Cardiac muscle cell (in vitro differentiated cells and primary cell): ENCODE measurements at regions not wholly inside any gene's neighbourhood (a gene's known extent, or its start where the extent isn't known, plus 50 kb on each side); places are given as distances from the start of the nearest gene placed in this dataset.

ENCODE experiments used
- DNase-seq, 2 donors: peaks; one replicate each; pipeline versions ENCODE4 v3.0.0 to v3.0.0-alpha.2; 2010 to 2017; ENCODE audit warnings: low read depth in 1 of 2, low spot score in 1 of 2
- H3K27ac ChIP-seq: fragments of 200-600 bp; sonication (generic); 2 replicates; pipeline ENCODE4 v1.5.1; 2016
- H3K27me3 ChIP-seq: fragments of 200-600 bp; sonication (generic); 2 replicates; pipeline ENCODE4 v1.6.0; 2016; ENCODE audit warnings: control low read depth
- H3K36me3 ChIP-seq: fragments of 200-600 bp; sonication (generic); 2 replicates; pipeline ENCODE4 v1.5.1; 2016; ENCODE audit warnings: control low read depth
- H3K4me1 ChIP-seq: fragments of 200-600 bp; sonication (generic); 2 replicates; pipeline ENCODE4 v1.8.1; 2017; ENCODE audit warnings: low read depth, mild to moderate bottlenecking, mixed run types
- H3K4me3 ChIP-seq: fragments of 200-600 bp; sonication (generic); 2 replicates; pipeline ENCODE4 v1.5.1; 2016; ENCODE audit warnings: mild to moderate bottlenecking
- H3K9me3 ChIP-seq: fragments of 200-600 bp; sonication (generic); 2 replicates; pipeline ENCODE4 v1.5.1; 2017; ENCODE audit warnings: low read depth, mild to moderate bottlenecking, control low read depth
- TF ChIP-seq, protein P1 (sequence below): IDR thresholded peaks from 2 replicates; pipeline ENCODE4 v1.5.1; 2012; ENCODE audit warnings: low read depth, mild to moderate bottlenecking, low read length

DNA sequence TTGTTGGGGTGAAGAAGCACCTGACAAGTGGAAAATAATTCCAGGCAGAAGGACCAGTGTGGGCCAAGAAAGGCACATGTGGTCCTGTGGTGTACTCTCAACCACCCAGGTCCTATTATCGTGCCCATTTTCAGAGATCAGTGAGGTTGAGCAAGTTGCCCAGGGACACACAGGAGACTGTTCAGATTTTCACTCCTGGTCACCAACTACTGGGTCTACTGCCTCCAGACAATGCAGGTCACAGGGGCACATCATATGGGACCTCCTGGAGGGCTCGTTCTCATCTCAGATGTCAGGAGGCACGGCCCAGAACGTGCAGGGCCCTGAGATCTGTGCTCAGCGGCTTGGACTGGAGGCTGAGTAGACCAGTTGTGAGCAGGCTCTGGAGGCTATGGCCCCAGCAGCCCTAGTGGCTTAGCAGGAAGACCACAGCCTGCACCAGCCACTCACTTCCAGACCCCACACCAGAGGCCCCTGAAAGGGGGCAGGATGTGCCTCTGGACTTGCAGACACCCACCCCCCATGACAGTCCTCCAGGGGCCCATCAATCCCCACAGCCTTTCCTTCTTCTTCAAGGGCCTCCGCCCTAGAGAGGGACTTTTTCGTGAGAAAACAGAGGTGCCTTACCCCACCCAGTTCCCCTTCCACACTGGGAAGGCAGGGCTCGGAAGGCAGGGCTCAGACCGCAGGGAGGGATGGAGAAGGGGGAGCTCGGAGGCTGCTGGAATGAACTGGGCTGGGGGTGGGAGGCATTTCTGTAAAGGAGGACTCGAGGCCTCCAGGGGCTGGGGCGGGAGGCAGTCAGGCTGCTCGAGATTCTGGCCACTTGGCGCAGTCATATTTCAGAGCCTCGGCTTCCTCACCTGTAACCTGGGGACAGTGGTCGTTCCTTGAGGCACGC, 82.7 kb upstream of the NEURL1B start:
- H3K4me1 ChIP-seq: peaks cover 56% of the 10 kb centered on the region
- H3K27ac ChIP-seq: peak overlapping the region; percentile 98

DNA sequence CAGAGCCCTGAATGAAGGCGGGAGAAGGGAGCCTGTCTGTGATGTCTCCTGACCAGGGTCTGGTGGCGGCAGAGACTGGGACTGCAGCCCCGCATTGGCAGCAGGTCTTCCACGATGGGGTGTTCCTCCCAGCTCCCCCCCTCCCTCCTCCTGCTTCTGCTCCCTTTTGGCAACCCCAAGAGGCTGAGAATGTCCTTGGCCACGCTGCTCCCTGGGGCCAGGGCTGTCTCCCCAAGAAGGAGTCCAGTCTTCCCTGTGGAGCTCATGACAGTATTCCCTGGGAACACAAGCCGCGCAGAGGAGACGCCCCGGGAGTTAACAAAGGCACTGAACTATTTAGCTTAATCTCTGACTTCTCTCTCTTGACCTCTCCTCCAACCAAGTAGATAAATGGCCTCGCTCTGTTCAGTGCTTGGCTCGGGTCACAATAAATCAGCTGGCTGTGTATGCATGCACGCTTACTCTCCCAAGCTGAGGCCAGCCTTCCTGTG, 84.0 kb upstream of the NEURL1B start:
- TF ChIP-seq, protein P1, sequence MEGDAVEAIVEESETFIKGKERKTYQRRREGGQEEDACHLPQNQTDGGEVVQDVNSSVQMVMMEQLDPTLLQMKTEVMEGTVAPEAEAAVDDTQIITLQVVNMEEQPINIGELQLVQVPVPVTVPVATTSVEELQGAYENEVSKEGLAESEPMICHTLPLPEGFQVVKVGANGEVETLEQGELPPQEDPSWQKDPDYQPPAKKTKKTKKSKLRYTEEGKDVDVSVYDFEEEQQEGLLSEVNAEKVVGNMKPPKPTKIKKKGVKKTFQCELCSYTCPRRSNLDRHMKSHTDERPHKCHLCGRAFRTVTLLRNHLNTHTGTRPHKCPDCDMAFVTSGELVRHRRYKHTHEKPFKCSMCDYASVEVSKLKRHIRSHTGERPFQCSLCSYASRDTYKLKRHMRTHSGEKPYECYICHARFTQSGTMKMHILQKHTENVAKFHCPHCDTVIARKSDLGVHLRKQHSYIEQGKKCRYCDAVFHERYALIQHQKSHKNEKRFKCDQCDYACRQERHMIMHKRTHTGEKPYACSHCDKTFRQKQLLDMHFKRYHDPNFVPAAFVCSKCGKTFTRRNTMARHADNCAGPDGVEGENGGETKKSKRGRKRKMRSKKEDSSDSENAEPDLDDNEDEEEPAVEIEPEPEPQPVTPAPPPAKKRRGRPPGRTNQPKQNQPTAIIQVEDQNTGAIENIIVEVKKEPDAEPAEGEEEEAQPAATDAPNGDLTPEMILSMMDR: no peak
- Histone ChIP-seq H3K27ac (peak overlapping the region; percentile 98), H3K27me3 (no peaks in the 10 kb centered on the region), H3K4me3 (no peak overlapping the region), H3K9me3 (no peaks in the 10 kb centered on the region), H3K4me1 (peaks cover 52% of the 10 kb centered on the region), H3K36me3 (no peaks in the 10 kb centered on the region)
- peak; percentile 47 to 72 for DNase-seq

More for the DNA sequence above, 82.7 kb upstream of the NEURL1B start:
- no peaks in the 10 kb centered on the region for H3K9me3 ChIP-seq
- no peak for DNase-seq
- no peaks in the 10 kb centered on the region for H3K27me3 ChIP-seq
- no peaks in the 10 kb centered on the region for H3K36me3 ChIP-seq
- no peak overlapping the region for H3K4me3 ChIP-seq
- TF ChIP-seq, protein P1: no peak

DNA sequence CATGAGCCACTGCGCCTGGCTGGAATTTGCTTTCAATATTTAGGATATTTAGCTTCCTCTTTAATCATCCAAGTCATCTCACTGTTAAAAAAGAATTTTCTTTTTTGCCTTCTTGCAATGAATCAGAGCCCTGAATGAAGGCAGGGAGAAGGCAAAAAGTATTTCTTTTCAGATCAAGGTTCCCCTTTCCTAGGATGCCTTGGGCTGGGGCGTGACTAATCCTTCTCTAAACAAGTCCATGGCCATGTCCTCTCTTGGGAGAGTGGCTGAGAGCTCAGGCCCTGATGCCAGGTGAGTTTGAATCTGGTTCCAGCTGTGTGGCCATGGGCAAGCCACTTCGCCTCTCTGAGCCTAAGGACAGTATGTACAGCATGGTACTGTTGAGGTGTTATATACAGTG, 84.8 kb upstream of the NEURL1B start:
- no peaks in the 10 kb centered on the region for H3K27me3 ChIP-seq
- H3K27ac ChIP-seq: peak overlapping the region; percentile 98
- DNase-seq: no peak
- H3K4me1 ChIP-seq: peaks cover 52% of the 10 kb centered on the region
- no peak overlapping the region for H3K4me3 ChIP-seq
- H3K9me3 ChIP-seq: no peaks in the 10 kb centered on the region
- TF ChIP-seq, protein P1: no peak
- no peaks in the 10 kb centered on the region for H3K36me3 ChIP-seq

DNA sequence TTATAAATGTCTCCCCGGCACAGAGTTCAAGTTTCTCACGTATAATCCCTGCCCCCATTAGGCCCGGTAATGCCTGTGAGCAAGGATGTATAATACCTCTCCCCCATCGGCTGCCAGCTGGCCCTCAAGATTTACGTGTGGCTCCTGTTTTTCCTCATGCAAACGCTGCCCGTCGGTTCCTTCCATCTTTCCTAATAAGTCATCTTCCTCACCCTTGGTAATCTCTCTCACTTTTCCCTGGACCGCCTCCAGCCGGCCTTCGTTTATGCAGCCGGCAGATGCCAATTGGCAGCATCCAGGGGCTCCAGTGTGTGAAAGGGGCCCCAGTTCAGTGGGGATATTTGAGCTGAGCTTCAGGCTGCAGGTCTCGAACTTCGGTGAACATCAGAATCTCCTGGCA, 86.5 kb upstream of the NEURL1B start:
- Histone ChIP-seq H3K9me3 (no peaks in the 10 kb centered on the region), H3K27me3 (no peaks in the 10 kb centered on the region), H3K27ac (peak overlapping the region; percentile 98), H3K4me3 (no peak overlapping the region), H3K4me1 (peaks cover 66% of the 10 kb centered on the region), H3K36me3 (no peaks in the 10 kb centered on the region)
- DNase-seq: no peak
- TF ChIP-seq, protein P1: no peak

DNA sequence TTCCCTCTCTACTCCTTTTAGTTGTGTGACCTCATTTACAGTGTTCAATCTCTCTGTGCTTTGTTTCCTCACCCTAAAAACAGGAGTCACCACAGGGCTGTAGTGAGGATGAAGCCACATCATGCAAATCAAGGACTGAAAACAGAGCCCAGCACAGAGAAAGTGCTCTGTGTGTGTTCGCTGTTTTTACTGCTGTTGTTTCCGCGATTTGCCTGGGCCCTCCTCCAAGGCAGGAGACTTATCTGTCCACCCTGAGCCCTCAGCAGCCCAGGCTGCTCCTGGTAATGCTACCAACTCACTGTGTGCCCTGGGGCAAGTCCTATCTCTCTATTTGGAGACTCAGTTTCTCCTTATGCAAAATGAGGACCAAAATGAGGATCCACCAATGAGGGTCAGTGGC, 87.2 kb upstream of the NEURL1B start:
- Histone ChIP-seq H3K4me1 (peaks cover 67% of the 10 kb centered on the region), H3K9me3 (no peaks in the 10 kb centered on the region)

More for the DNA sequence above, 87.2 kb upstream of the NEURL1B start:
- no peaks in the 10 kb centered on the region for H3K27me3 ChIP-seq
- no peak overlapping the region for H3K4me3 ChIP-seq
- peak overlapping the region; percentile 22 for H3K27ac ChIP-seq
- DNase-seq: no peak
- no peaks in the 10 kb centered on the region for H3K36me3 ChIP-seq
- TF ChIP-seq, protein P1: no peak
